IMR-90 (cell line): ENCODE measurements at regions not wholly inside any gene's neighbourhood (a gene's known extent, or its start where the extent isn't known, plus 50 kb on each side); places are given as distances from the start of the nearest gene placed in this dataset.

Experiments used
- ATAC-seq: fragments of 200-7000 bp; cut with Tn5 transposase; 2 replicates; pipeline ENCODE4 v1.9.1; 2020; ENCODE audit warnings: low read depth, mild to moderate bottlenecking, moderate library complexity
- BruUV-seq: library from RNA; stranded (reverse); fragments of 400-500 nt; replicated peaks from 2 replicates; lab custom pipeline; 2021; lab: Mats Ljungman, UMichigan
- CTCF ChIA-PET: fragments of 300-600 bp; formaldehyde crosslinking; extraction: SDS; loops from one replicate; lab custom pipeline; 2021; ENCODE audit warnings: antibody characterized with exemption; lab: Yijun Ruan, JAX
- POLR2A ChIA-PET: fragments of 300-600 bp; sonication (Branson Sonifier 250); formaldehyde crosslinking; loops from one replicate; lab custom pipeline; 2022; ENCODE audit warnings: antibody characterized with exemption; ENCODE audit not compliant: unreplicated experiment; lab: Charles Lee
- DNase-seq: peaks from one replicate; pipeline ENCODE4 v3.0.0; 2013
- H2AFZ ChIP-seq: replicated peaks from 2 replicates; pipeline ENCODE3; 2013; ENCODE audit warnings: low read length, mild to moderate bottlenecking; ENCODE audit not compliant: poor library complexity
- H2AK5ac ChIP-seq: 2 replicates; pipeline ENCODE4 v1.6.1; 2013; ENCODE audit warnings: low read depth, low read length, inconsistent platforms
- H2AK9ac ChIP-seq: replicated peaks from 2 replicates; pipeline ENCODE3; 2013; ENCODE audit warnings: mild to moderate bottlenecking, low read depth, low read length, moderate library complexity; ENCODE audit not compliant: poor library complexity
- H2BK120ac ChIP-seq: 2 replicates; pipeline ENCODE4 v1.6.1; 2013; ENCODE audit warnings: low read depth, low read length, inconsistent platforms
- H2BK15ac ChIP-seq: 3 replicates; pipeline ENCODE4 v1.6.1; 2013; ENCODE audit warnings: low read depth, low read length, inconsistent platforms
- H2BK20ac ChIP-seq: 2 replicates; pipeline ENCODE4 v1.6.1; 2013; ENCODE audit warnings: low read depth, mild to moderate bottlenecking, inconsistent platforms, low read length, moderate library complexity
- H2BK5ac ChIP-seq: 2 replicates; pipeline ENCODE4 v1.6.1; 2013; ENCODE audit warnings: mild to moderate bottlenecking, low read depth, low read length, inconsistent platforms; ENCODE audit not compliant: poor library complexity, severe bottlenecking
- H3K14ac ChIP-seq: replicated peaks from 2 replicates; pipeline ENCODE4 v1.6.1; 2013; ENCODE audit warnings: low read depth, low read length, inconsistent platforms
- H3K18ac ChIP-seq: 2 replicates; pipeline ENCODE4 v1.6.1; 2013; ENCODE audit warnings: low read depth, low read length, control low read depth
- H3K23ac ChIP-seq: 2 replicates; pipeline ENCODE4 v1.6.1; 2013; ENCODE audit warnings: low read depth, low read length, inconsistent platforms
- H3K27ac ChIP-seq: 2 replicates; pipeline ENCODE4 v1.5.1; 2013; ENCODE audit warnings: mild to moderate bottlenecking, control low read depth, low read length; ENCODE audit not compliant: insufficient read depth
- H3K27me3 ChIP-seq: 2 replicates; pipeline ENCODE4 v1.6.1; 2013; ENCODE audit warnings: low read length; ENCODE audit not compliant: control insufficient read depth, insufficient read depth
- H3K36me3 ChIP-seq: 2 replicates; pipeline ENCODE4 v1.6.1; 2013; ENCODE audit warnings: low read length, mixed read lengths; ENCODE audit not compliant: control insufficient read depth, insufficient read depth
- H3K4ac ChIP-seq: 2 replicates; pipeline ENCODE4 v1.6.1; 2013; ENCODE audit warnings: low read depth, low read length, inconsistent platforms
- H3K4me1 ChIP-seq: 2 replicates; pipeline ENCODE4 v1.6.1; 2013; ENCODE audit warnings: low read length, mixed read lengths; ENCODE audit not compliant: control insufficient read depth, insufficient read depth
- H3K4me2 ChIP-seq: 2 replicates; pipeline ENCODE4 v1.6.1; 2013; ENCODE audit warnings: low read depth, mild to moderate bottlenecking, control low read depth, low read length, moderate library complexity
- H3K4me3 ChIP-seq: 2 replicates; pipeline ENCODE4 v1.5.1; 2013; ENCODE audit warnings: low read depth, mild to moderate bottlenecking, control low read depth, low read length, moderate library complexity; ENCODE audit not compliant: insufficient read depth
- H3K56ac ChIP-seq: 2 replicates; pipeline ENCODE4 v1.6.1; 2013; ENCODE audit warnings: low read length, inconsistent platforms; ENCODE audit not compliant: insufficient read depth; ENCODE audit errors: extremely low read depth
- H3K79me1 ChIP-seq, 2 experiments: 2 replicates each; pipeline ENCODE4 v1.6.1; 2013; ENCODE audit warnings: low read length in 2 of 2, inconsistent platforms in 1 of 2, low read depth in 1 of 2
- H3K9ac ChIP-seq: 2 replicates; pipeline ENCODE4 v1.6.1; 2013; ENCODE audit warnings: low read depth, low read length, control low read depth
- H3K9me1 ChIP-seq: 2 replicates; pipeline ENCODE4 v1.6.1; 2013; ENCODE audit warnings: low read length, inconsistent platforms; ENCODE audit not compliant: insufficient read depth
- H3K9me3 ChIP-seq: 2 replicates; pipeline ENCODE4 v1.6.1; 2013; ENCODE audit warnings: low read length; ENCODE audit not compliant: control insufficient read depth, insufficient read depth
- H4K20me1 ChIP-seq: 2 replicates; pipeline ENCODE4 v1.6.1; 2013; ENCODE audit warnings: low read length, inconsistent platforms; ENCODE audit not compliant: insufficient read depth
- H4K5ac ChIP-seq: 2 replicates; pipeline ENCODE4 v1.6.1; 2013; ENCODE audit warnings: mild to moderate bottlenecking, low read depth, low read length, control low read depth
- H4K8ac ChIP-seq, 2 experiments: 2 replicates each; pipeline ENCODE4 v1.6.1; 2013; ENCODE audit warnings: low read depth in 2 of 2, low read length in 2 of 2, control low read depth in 1 of 2, inconsistent platforms in 1 of 2
- H4K91ac ChIP-seq: 2 replicates; pipeline ENCODE4 v1.6.1; 2013; ENCODE audit warnings: low read depth, low read length, inconsistent platforms; ENCODE audit not compliant: insufficient read depth
- BHLHE40 ChIP-seq: fragments of 150-350 bp; IDR thresholded peaks from 2 replicates; pipeline ENCODE4 v1.6.1; 2016; ENCODE audit warnings: mild to moderate bottlenecking, low read depth, low read length
- CHD1 ChIP-seq: IDR thresholded peaks from 2 replicates; pipeline ENCODE4 v1.6.1; 2012; ENCODE audit warnings: low read depth, low read length, improper control_type of control experiment
- CTCF ChIP-seq: conservative IDR thresholded peaks from 2 replicates; pipeline ENCODE4 v1.5.1; 2012; ENCODE audit warnings: mild to moderate bottlenecking, low read depth, low read length, improper control_type of control experiment
- MAFK ChIP-seq: IDR thresholded peaks from 2 replicates; pipeline ENCODE4 v1.6.1; 2012; ENCODE audit warnings: low read depth, low read length, improper control_type of control experiment
- MAZ ChIP-seq: IDR thresholded peaks from 2 replicates; pipeline ENCODE4 v1.6.1; 2012; ENCODE audit warnings: low read depth, mild to moderate bottlenecking, low read length, improper control_type of control experiment, moderate library complexity, borderline replicate concordance
- MXI1 ChIP-seq: IDR thresholded peaks from 2 replicates; pipeline ENCODE4 v1.6.1; 2012; ENCODE audit warnings: low read depth, mild to moderate bottlenecking, low read length, moderate library complexity, borderline replicate concordance
- NFE2L2 ChIP-seq: fragments of 150-350 bp; IDR thresholded peaks from 2 replicates; pipeline ENCODE4 v1.6.1; 2016; ENCODE audit warnings: low read depth, mild to moderate bottlenecking, low read length
- POLR2A ChIP-seq: IDR thresholded peaks from 2 replicates; pipeline ENCODE4 v1.6.1; 2012; ENCODE audit warnings: mild to moderate bottlenecking, low read depth, low read length
- RAD21 ChIP-seq: IDR thresholded peaks from 2 replicates; pipeline ENCODE4 v1.6.1; 2012; ENCODE audit warnings: low read length, improper control_type of control experiment
- RCOR1 ChIP-seq: IDR thresholded peaks from 2 replicates; pipeline ENCODE4 v1.6.1; 2012; ENCODE audit warnings: mild to moderate bottlenecking, low read length, improper control_type of control experiment; ENCODE audit not compliant: insufficient replicate concordance
- RFX5 ChIP-seq: IDR thresholded peaks from 2 replicates; pipeline ENCODE4 v1.8.0; 2012; ENCODE audit warnings: low read depth, mild to moderate bottlenecking, low read length, moderate library complexity
- SMC3 ChIP-seq: fragments of 150-350 bp; IDR thresholded peaks from 2 replicates; pipeline ENCODE4 v1.6.1; 2016; ENCODE audit warnings: low read depth, mild to moderate bottlenecking, antibody characterized with exemption, low read length, moderate library complexity
- USF2 ChIP-seq: fragments of 150-350 bp; IDR thresholded peaks from 2 replicates; pipeline ENCODE4 v1.6.1; 2017; ENCODE audit warnings: mild to moderate bottlenecking, antibody characterized with exemption, low read length, low read depth
- WGBS, 2 experiments: methylation state at CpG; one replicate each; pipeline versions ENCODE4 v1.1.5 to v1.1.7; 2013; ENCODE audit warnings: missing lambda C conversion rate in 2 of 2; ENCODE audit not compliant: insufficient read length in 1 of 2; ENCODE audit errors: extremely low coverage in 2 of 2; 5-methylcytosine and 5-hydroxymethylcytosine counted together
- dilution Hi-C: fragments of 300-500 bp; cut with HindIII; formaldehyde crosslinking; loops from one replicate; pipeline ENCODE4 v1.14.3; 2018; ENCODE audit warnings: low sequenced_read_pairs; ENCODE audit not compliant: unreplicated experiment
- in situ Hi-C: fragments of 300-500 bp; cut with MboI; formaldehyde crosslinking; loops from 3 replicates; pipeline ENCODE4 v1.14.3; 2019; ENCODE audit warnings: low sequenced_read_pairs, inconsistent platforms, mixed read lengths
- intact Hi-C: fragments of 100-400 bp; cut with micrococcal nuclease; formaldehyde crosslinking; loops from 2 replicates; pipeline ENCODE4 v1.10.0; 2022
- TF ChIP-seq, protein P1 (sequence below): fragments of 150-350 bp; IDR thresholded peaks from 2 replicates; pipeline ENCODE4 v1.6.1; 2016; ENCODE audit warnings: low read depth, mild to moderate bottlenecking, low read length, moderate library complexity, borderline replicate concordance

- Histone ChIP-seq H3K4me3 (no peak overlapping the region), H3K4me1 (peaks cover 19% of the 10 kb centered on the region), H3K79me1 (no peaks in the 10 kb centered on the region; a peak in 1 of 4 replicates), H3K9ac (no peak overlapping the region), H2AK5ac (no peak overlapping the region), H2BK5ac (no peak overlapping the region), H2BK120ac (no peak overlapping the region), H4K5ac (no peak overlapping the region), H3K18ac (no peak overlapping the region), H3K36me3 (no peaks in the 10 kb centered on the region), H3K27me3 (no peaks in the 10 kb centered on the region), H3K23ac (no peak overlapping the region), H3K14ac (no peak overlapping the region), H3K27ac (no peak overlapping the region), H4K8ac (no peak overlapping the region), H3K9me1 (0 out of 2 replicates have a peak, but pooled peaks cover 5% of the 10 kb centered on the region), H3K56ac (no peak overlapping the region), H4K20me1 (no peaks in the 10 kb centered on the region), H2BK15ac (no peak overlapping the region), H2AK9ac (no peak overlapping the region), H3K4ac (no peak overlapping the region), H2BK20ac (no peak overlapping the region), H3K4me2 (no peak overlapping the region), H4K91ac (no peak overlapping the region), H2AFZ (no peak overlapping the region), H3K9me3 (0 out of 2 replicates have a peak, but pooled peaks cover 2% of the 10 kb centered on the region)
- 29% methylated on average over 2 of the region's 4 CpGs; no CpG with 5 or more reads in 1 of the 2 experiments for WGBS, 2 experiments
- no TSS peak for BruUV-seq
- intact Hi-C loops = no loop called here
- in situ Hi-C loops = no loop called here
- dilution Hi-C loops = no loop called here
- ChIA-PET CTCF (no interaction called here), POLR2A (no interaction called here)
- ATAC-seq (no peak), DNase-seq (no peak)
- no peak for TF ChIP-seq CHD1
- TF ChIP-seq, protein P1, sequence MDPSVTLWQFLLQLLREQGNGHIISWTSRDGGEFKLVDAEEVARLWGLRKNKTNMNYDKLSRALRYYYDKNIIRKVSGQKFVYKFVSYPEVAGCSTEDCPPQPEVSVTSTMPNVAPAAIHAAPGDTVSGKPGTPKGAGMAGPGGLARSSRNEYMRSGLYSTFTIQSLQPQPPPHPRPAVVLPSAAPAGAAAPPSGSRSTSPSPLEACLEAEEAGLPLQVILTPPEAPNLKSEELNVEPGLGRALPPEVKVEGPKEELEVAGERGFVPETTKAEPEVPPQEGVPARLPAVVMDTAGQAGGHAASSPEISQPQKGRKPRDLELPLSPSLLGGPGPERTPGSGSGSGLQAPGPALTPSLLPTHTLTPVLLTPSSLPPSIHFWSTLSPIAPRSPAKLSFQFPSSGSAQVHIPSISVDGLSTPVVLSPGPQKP = no peak
- no peak for TF ChIP-seq RAD21
- TF ChIP-seq RCOR1 = no peak
- TF ChIP-seq POLR2A = no peak
- TF ChIP-seq USF2 = no peak
- TF ChIP-seq NFE2L2 = no peak
- no peak for TF ChIP-seq BHLHE40
- TF ChIP-seq MAFK = no peak
- no peak for TF ChIP-seq MXI1
- TF ChIP-seq RFX5 = no peak
- TF ChIP-seq MAZ = no peak
- TF ChIP-seq SMC3 = no peak
- TF ChIP-seq CTCF = no peak
These were observed 144.8 kb downstream of the MACROH2A1 start for GRCh38 chr5:135254183-135254582.
